Activated naive CD4-positive, alpha-beta T cell treated with anti-CD3 and anti-CD28 coated beads, Interleukin-2, amount 10 ng/mL, durations not matched to agents 7 days and 5 days (primary cell): ENCODE measurements at regions not wholly inside any gene's neighbourhood (a gene's known extent, or its start where the extent isn't known, plus 50 kb on each side); places are given as distances from the start of the nearest gene placed in this dataset.

Experiments
- CTCF ChIA-PET: fragments of 350-600 bp; sonication (Branson Sonifier 250); formaldehyde crosslinking; loops from one replicate; lab custom pipeline; 2021; ENCODE audit warnings: antibody characterized with exemption; lab: Charles Lee
- DNase-seq: peaks from one replicate; pipeline ENCODE4 v3.0.0-alpha.2; 2020
- H3K27ac Mint-ChIP-seq: one replicate; pipeline ENCODE4 v1.8.0; 2021; ENCODE audit warnings: mild to moderate bottlenecking, moderate library complexity, mixed read lengths
- H3K27me3 Mint-ChIP-seq: one replicate; pipeline ENCODE4 v1.8.0; 2021; ENCODE audit warnings: mild to moderate bottlenecking, mixed read lengths
- H3K36me3 Mint-ChIP-seq: one replicate; pipeline ENCODE4 v1.8.0; 2021; ENCODE audit warnings: mixed read lengths
- H3K4me1 Mint-ChIP-seq: one replicate; pipeline ENCODE4 v1.8.0; 2021; ENCODE audit warnings: mixed read lengths
- H3K4me3 Mint-ChIP-seq: one replicate; pipeline ENCODE4 v1.8.0; 2021; ENCODE audit warnings: mild to moderate bottlenecking, moderate library complexity, mixed read lengths
- H3K9me3 Mint-ChIP-seq: one replicate; pipeline ENCODE4 v1.8.0; 2021; ENCODE audit warnings: mixed read lengths

DNA sequence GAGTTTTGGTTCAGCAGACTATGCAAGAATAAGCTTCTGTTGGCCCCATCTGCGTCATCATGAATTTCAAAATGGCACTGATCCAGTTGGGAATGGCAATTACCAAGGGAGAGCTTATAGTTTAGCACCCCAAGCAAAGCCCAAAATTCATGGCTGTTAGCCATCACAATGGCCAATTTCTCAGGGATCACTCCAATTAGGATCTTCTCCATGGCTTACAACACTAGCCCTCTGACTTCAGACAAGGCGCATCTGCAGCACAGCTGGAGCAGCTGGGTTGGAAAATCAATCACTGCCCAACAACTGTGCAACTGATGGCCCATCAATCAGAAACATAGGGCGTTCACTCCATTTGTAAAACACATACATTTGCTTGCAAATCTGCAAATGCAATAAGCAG, 273.6 kb downstream of the SRBD1 start:
- DNase-seq, result no peak
- no peak overlapping the region for H3K27ac Mint-ChIP-seq
- peaks cover 8% of the 10 kb centered on the region for H3K27me3 Mint-ChIP-seq
- no peaks in the 10 kb centered on the region for H3K36me3 Mint-ChIP-seq
- H3K4me3 Mint-ChIP-seq, result no peak overlapping the region
- no peaks in the 10 kb centered on the region for H3K9me3 Mint-ChIP-seq
- CTCF ChIA-PET, result no interaction called here
- H3K4me1 Mint-ChIP-seq, result no peaks in the 10 kb centered on the region

DNA sequence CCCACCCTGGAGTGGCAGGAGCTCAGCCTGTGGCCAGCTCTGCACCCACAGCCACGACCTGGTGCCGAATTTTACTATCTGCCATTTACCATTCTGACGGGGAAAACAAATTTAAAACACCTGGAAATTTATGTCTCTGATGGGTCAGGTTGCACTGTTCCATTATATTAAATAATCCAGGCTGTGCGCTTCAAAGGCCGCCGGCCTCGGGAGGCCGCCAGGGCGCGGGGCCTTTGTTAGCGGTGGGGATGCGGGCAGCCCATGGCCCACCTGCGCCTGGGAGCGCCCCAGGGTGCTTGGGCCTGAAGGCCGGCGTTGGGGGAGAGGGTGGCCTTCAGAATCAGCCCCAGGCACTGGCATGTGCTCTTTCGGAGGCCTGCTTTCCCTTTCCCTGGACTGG, 276.9 kb downstream of the SRBD1 start:
- CTCF ChIA-PET, result no interaction called here
- H3K36me3 Mint-ChIP-seq, result no peaks in the 10 kb centered on the region
- no peak for DNase-seq
- H3K4me3 Mint-ChIP-seq, result no peak overlapping the region
- H3K27ac Mint-ChIP-seq, result no peak overlapping the region
- no peaks in the 10 kb centered on the region for H3K4me1 Mint-ChIP-seq
- peaks cover 13% of the 10 kb centered on the region for H3K27me3 Mint-ChIP-seq
- no peaks in the 10 kb centered on the region for H3K9me3 Mint-ChIP-seq

DNA sequence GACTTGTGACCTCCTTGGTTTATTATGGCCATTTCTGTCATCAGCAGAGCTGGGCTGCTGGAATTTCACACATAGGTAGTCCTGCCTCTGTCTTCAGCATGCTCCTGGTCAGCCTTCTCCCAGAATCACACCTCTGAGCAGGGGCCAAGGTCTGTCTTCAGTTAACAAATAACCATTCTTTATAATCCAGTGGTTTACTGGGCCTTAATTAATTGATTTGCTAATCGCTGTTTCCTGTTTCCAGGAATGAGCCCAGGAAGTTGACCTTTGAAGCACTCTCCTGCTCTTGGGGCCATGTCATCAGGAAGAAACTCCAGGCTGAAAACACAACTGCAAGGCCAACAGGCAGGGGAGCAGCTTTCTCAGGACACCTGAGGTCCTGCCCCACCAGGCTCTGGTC, 278.5 kb downstream of the SRBD1 start:
- Mint-ChIP-seq H3K27me3 (peaks cover 13% of the 10 kb centered on the region), H3K4me1 (no peaks in the 10 kb centered on the region), H3K9me3 (no peaks in the 10 kb centered on the region), H3K27ac (no peak overlapping the region), H3K4me3 (no peak overlapping the region), H3K36me3 (no peaks in the 10 kb centered on the region)
- DNase-seq, result no peak
- CTCF ChIA-PET, result no interaction called here

DNA sequence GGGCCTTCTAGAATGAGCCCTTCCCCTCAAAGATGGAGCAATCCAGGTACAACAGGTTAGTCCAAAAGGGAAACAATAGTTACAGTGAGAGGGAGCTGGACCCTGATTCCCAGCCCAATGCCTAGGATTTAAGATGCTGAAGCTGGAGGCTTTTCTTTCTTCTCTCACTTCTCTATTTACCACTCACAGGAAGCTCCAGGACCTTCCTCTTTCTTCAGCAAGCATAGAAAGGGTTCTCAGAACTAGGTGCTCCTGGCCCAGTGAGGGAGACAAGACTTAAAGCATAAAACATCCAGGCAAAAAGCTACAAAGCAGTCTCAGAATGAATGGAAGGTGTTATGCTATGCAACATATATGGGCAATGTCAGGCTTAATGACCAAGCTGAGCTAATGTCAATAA, 279.0 kb downstream of the SRBD1 start:
- H3K9me3 Mint-ChIP-seq, result no peaks in the 10 kb centered on the region
- CTCF ChIA-PET, result no interaction called here
- H3K27me3 Mint-ChIP-seq, result peaks cover 11% of the 10 kb centered on the region
- H3K4me3 Mint-ChIP-seq, result no peak overlapping the region
- H3K36me3 Mint-ChIP-seq, result no peaks in the 10 kb centered on the region
- no peak overlapping the region for H3K27ac Mint-ChIP-seq
- H3K4me1 Mint-ChIP-seq, result no peaks in the 10 kb centered on the region
- DNase-seq, result no peak

DNA sequence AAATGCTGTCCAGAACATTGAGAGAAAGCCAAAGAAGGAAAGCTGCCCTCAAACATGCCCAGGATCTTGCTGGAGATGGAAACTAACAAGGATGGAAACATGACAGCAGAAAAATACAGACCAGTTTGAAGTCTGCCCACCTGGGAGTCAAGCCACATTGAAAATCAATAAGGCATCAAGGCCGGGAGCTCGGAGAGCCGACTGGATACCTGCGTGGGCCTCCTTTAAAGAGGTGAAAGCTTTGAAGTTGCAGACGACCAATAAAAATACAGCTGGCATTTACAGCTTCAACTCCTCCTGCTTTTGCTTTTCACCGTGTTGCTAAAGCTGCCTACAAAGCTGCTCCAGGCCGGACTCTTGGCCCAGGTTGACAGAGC, 279.7 kb downstream of the SRBD1 start:
- Mint-ChIP-seq H3K4me1 (no peaks in the 10 kb centered on the region), H3K9me3 (no peaks in the 10 kb centered on the region), H3K27me3 (peaks cover 13% of the 10 kb centered on the region), H3K27ac (no peak overlapping the region), H3K4me3 (no peak overlapping the region), H3K36me3 (no peaks in the 10 kb centered on the region)
- no peak for DNase-seq
- CTCF ChIA-PET, result no interaction called here

DNA sequence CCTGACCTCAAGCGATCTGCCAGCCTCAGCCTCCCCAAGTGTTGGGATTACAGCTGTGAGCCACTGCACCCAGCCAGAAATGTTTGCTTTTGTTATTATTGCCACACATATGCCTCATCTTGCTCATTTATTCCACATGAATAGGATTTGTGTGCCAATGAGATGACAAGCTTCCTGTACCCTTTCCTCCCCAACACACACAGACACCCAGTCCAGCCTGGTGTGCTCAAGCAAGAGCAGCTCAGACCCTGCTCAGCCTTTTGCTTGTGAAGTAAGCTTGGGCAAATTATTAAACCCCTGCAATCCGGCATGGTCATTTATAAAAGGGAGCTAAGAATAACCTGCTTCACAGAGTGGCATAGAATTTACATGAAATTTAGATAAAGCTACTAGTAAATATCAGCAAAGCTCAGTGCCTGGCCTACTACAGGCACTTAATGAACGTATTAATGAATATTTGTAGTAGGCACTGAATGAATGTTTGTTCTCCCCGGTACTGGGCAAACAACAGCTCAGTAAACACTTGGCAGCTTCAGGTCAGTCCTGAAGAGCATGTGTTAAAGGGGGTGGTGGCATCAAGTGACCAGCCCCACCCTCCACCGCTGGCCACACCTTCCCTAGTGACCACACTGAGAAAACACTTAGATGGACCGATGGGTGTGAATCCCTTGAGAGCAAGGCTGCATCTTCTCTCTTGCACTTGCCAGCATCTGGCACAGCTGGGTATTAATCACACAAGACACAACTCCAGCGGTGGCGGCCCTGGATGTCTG, 280.2 kb downstream of the SRBD1 start:
- Mint-ChIP-seq H3K27me3 (peaks cover 16% of the 10 kb centered on the region), H3K9me3 (no peaks in the 10 kb centered on the region), H3K36me3 (no peaks in the 10 kb centered on the region), H3K4me3 (no peak overlapping the region), H3K4me1 (no peaks in the 10 kb centered on the region), H3K27ac (no peak overlapping the region)
- CTCF ChIA-PET, result no interaction called here
- DNase-seq, result no peak

DNA sequence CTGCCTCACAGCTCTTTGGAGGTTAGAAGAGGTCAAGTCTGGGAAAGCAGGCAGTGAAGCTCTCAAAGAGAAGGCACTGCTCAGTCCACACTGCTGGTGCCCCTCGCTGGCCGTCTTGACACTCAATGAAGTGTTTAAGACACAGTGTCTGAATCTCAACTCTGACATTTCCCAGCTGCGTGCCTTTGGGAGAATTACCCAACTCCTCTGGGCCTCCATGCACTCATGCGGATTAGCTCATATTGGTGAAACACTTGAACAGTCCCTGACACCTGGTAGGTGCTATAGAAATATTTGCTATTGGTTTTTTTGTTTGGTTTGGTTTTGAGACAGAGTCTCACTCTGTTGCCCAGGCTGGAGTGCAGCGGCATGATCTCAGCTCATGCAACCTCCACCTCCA, 281.0 kb downstream of the SRBD1 start:
- H3K4me3 Mint-ChIP-seq, result no peak overlapping the region

DNA sequence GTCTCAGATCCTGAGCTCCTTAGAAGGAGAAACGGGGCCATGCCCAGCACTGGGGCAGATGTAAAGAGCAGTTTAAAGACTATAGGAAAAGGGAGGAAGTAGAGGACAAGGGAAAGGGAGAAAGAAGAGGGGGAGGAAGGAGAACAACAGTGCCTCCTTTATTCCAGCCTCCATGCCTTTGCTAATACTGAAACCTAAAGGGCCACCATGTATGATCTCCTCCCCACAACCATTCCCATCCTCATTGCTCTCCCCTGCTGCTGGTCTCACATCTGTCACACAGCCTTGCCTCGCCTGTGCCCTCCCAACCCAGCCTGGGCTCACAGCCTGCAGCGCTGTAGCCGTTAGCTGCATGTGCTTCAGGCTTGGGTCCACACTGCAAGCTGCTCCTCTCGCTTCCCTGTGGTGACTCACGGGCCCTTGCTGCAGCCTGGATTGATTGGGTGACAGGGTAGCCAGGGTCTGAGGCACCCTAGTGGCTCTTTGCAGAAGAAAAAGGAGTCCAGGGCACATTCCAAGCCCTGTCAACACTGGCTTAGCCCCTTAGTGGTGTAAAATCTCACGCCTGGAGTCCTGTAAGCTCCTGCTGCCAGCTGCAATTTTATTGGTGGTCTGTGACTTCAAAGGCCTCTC, 281.9 kb downstream of the SRBD1 start:
- H3K9me3 Mint-ChIP-seq, result no peaks in the 10 kb centered on the region
- DNase-seq, result no peak
- H3K27me3 Mint-ChIP-seq, result peaks cover 22% of the 10 kb centered on the region
- peak overlapping the region; percentile 69 for H3K27ac Mint-ChIP-seq
- no peaks in the 10 kb centered on the region for H3K36me3 Mint-ChIP-seq
- H3K4me1 Mint-ChIP-seq, result no peaks in the 10 kb centered on the region
- CTCF ChIA-PET, result no interaction called here
- H3K4me3 Mint-ChIP-seq, result no peak overlapping the region

More for the DNA sequence above, 281.0 kb downstream of the SRBD1 start:
- no peaks in the 10 kb centered on the region for H3K4me1 Mint-ChIP-seq
- no peak overlapping the region for H3K27ac Mint-ChIP-seq
- CTCF ChIA-PET, result no interaction called here
- no peaks in the 10 kb centered on the region for H3K9me3 Mint-ChIP-seq
- H3K27me3 Mint-ChIP-seq, result peaks cover 18% of the 10 kb centered on the region
- no peak for DNase-seq
- no peaks in the 10 kb centered on the region for H3K36me3 Mint-ChIP-seq

DNA sequence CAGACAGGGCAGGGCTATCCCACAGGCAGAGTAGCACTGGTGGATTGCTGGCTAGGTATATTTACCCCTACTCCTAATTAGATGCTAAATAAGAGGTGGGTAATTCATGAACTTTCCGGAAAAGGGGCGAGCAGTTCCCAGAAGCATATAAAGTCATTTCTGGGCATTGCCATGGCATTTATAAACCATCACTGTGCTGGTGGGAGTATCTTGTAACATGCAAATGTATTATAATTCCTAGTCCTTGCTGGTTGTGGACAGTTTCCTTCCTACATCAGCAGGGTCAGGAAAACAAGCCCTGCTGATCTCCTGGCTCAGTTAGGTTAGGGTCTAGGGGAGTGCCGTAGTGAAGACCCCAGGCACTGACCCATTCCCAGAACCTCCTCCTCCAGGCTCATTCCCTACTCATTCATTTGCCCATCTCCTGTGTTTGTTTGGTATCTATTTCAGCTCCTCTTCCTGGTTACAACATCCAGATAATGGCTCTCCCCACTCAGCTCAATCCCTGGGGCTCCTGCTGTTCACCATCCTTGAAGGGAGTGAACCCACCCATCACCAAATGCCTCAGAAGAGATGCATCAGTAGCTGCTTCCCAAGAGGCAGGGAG, 282.7 kb downstream of the SRBD1 start:
- CTCF ChIA-PET, result no interaction called here

DNA sequence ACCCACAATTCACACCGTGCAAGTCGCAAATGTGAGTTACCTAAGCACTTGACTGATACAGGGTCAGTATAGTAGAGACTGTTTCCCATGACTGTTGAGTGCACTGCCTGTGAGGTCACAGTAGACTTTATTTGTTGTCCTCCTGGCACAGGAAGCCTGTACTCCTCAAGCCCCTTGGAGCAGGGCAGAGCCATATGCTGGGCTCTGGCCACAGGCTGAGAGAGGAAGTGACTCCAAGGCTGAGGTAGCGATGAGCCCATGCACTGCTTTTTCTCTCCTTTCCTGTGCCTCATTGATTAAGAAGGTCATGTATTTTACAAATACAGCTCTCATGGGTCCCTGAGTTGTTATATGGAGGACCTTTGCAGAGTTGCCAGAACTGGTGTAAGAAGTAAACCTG, 287.7 kb downstream of the SRBD1 start:
- Mint-ChIP-seq H3K4me1 (no peaks in the 10 kb centered on the region), H3K9me3 (no peaks in the 10 kb centered on the region), H3K36me3 (no peaks in the 10 kb centered on the region), H3K27ac (no peak overlapping the region), H3K27me3 (peaks cover 20% of the 10 kb centered on the region), H3K4me3 (no peak overlapping the region)
- no peak for DNase-seq
- CTCF ChIA-PET, result interaction anchor here (0.6 kb wide), 1 partner anchor 1137 kb away, joined by 4 read pairs; no protein-coding TSS in a partner anchor

More for the DNA sequence above, 282.7 kb downstream of the SRBD1 start:
- Mint-ChIP-seq H3K9me3 (no peaks in the 10 kb centered on the region), H3K27ac (no peak overlapping the region), H3K36me3 (no peaks in the 10 kb centered on the region), H3K27me3 (peaks cover 23% of the 10 kb centered on the region), H3K4me3 (no peak overlapping the region), H3K4me1 (no peaks in the 10 kb centered on the region)
- DNase-seq, result no peak

DNA sequence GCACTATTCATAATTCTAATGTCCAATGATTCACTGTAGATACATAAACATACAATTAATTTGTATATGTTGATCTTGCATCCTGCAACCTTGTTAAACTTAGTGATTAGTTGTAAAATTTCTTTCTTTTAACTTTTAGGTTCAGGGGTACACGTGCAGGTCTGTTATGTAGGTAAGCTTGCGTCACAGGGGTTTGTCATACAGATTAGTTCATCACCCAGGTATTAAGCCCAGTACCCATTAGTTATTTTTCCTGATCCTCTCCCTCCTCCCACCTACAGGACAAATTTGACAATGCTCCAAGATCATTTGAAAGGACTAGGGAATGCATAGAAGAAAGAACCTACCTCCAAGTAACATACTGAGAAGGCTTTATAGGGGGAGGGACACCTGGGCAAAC, 290.1 kb downstream of the SRBD1 start:
- Mint-ChIP-seq H3K36me3 (no peaks in the 10 kb centered on the region), H3K27ac (no peak overlapping the region)
- CTCF ChIA-PET, result no interaction called here

DNA sequence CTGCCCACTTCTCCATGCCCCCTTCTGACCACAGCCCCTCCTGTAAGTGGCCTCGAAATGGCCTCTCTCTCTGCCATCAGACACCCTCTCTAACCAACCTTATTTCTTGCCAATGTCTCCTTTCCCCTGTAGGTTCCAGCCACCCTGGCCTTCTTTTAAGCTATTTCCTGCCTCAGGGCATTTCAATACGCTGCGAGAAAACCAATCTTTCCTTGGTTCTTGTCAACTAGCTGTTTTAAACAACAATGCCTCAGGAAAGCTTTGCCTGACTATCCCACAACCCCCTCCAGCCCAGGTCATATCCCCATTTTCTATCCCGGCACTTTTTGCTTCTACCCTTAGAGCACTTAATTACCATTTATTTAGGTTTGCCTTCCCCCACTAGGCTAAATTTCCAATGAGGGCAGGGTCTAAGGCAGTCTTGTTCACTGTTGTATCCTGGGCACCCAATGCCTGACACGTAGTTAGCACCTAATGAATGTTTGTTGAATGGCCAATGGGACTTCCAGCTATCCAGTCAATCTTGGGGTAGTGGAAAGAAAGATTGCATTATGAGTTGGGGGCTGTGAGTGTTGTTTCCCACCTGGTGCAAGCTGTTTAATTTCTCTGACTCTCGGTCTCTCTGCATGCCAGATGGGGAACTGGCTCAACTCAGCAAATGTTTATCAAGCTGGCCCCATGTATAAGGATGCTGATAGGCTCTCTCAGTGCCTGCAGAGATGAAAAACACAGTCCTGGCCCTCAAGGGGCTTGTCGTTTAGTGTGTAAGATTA, 291.2 kb downstream of the SRBD1 start:
- Mint-ChIP-seq H3K36me3 (no peaks in the 10 kb centered on the region), H3K9me3 (no peaks in the 10 kb centered on the region), H3K4me1 (no peaks in the 10 kb centered on the region), H3K27ac (no peak overlapping the region), H3K4me3 (no peak overlapping the region), H3K27me3 (peaks cover 11% of the 10 kb centered on the region)
- DNase-seq, result no peak
- CTCF ChIA-PET, result no interaction called here

More for the DNA sequence above, 290.1 kb downstream of the SRBD1 start:
- Mint-ChIP-seq H3K4me3 (no peak overlapping the region), H3K27me3 (peaks cover 16% of the 10 kb centered on the region), H3K4me1 (no peaks in the 10 kb centered on the region), H3K9me3 (no peaks in the 10 kb centered on the region)
- no peak for DNase-seq

DNA sequence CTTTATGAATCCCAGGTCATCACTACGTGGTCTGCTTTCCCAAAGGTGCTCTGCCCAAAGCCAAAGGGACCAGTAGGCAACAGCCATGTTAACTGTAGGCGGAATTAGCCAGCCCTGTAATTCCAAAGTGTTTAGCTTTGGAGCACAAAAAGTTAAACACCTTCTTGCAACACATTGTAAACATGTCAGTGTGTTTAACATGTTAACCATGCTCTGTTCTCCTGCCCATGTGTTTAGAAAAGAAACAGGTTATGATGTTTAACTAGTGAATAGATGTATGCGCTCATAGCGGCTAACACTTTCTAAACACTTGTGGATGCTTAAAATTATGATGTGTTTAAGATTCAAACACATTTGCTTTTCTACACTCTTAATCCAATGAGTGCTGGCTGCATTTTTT, 292.4 kb downstream of the SRBD1 start:
- Mint-ChIP-seq H3K9me3 (no peaks in the 10 kb centered on the region), H3K27me3 (peaks cover 9% of the 10 kb centered on the region), H3K27ac (no peak overlapping the region), H3K4me3 (no peak overlapping the region), H3K36me3 (no peaks in the 10 kb centered on the region), H3K4me1 (no peaks in the 10 kb centered on the region)
- no peak for DNase-seq
- CTCF ChIA-PET, result no interaction called here

DNA sequence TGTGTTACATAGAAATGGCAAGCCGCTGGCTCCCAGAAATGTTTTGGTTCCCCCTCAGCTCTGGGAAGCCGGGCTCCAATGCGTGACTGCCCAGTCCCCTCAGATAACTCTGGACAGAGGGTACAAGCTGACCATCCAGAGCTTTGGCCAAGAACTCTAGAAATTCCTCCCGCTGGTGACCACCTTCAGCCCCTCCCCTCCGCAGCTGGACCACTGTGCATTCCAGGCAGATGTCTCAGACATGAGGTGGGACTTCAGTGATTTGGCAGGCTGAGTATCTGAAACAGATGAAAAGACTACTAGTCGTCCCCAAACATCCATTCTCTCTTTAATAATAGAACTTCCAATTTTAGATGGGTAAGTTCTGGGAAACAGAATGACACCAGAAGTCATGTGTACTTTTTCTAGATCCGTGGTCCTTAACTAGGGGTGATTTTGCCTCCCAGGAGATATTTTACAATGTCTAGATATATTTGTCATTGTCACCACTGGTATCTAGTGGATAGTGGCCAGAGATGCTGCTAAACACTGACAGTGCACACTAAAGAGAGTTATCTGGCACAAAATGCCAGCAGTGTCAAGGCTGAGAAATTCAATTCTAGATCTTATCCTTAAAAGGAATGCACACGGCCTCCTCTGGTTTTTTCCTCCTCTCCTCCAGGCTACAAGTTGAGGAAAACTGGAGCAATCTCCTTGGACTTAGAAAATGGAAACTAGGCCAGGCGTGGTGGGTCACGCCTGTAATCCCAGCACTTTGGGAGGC, 294.3 kb downstream of the SRBD1 start:
- no peaks in the 10 kb centered on the region for H3K36me3 Mint-ChIP-seq
- CTCF ChIA-PET, result no interaction called here
- no peak for DNase-seq
- no peak overlapping the region for H3K4me3 Mint-ChIP-seq
- no peaks in the 10 kb centered on the region for H3K9me3 Mint-ChIP-seq
- H3K27me3 Mint-ChIP-seq, result peaks cover 5% of the 10 kb centered on the region
- H3K27ac Mint-ChIP-seq, result no peak overlapping the region
- H3K4me1 Mint-ChIP-seq, result no peaks in the 10 kb centered on the region
